GM10248 (cell line): ENCODE measurements at regions not wholly inside any gene's neighbourhood (a gene's known extent, or its start where the extent isn't known, plus 50 kb on each side); places are given as distances from the start of the nearest gene placed in this dataset.

ENCODE experiments used
- CTCF ChIA-PET: fragments of 300-600 bp; sonication (Branson Sonifier 250); formaldehyde crosslinking; extraction: SDS; loops from one replicate; lab custom pipeline; 2021; ENCODE audit warnings: antibody characterized with exemption; lab: Yijun Ruan, JAX
- POLR2A ChIA-PET: fragments of 350-650 bp; sonication (Branson Sonifier 250); formaldehyde crosslinking; extraction: SDS; loops from one replicate; lab custom pipeline; 2020; ENCODE audit warnings: antibody characterized with exemption; lab: Yijun Ruan, JAX
- DNase-seq: peaks from one replicate; pipeline ENCODE4 v3.0.0; 2012; ENCODE audit errors: extremely low spot score
- TF ChIP-seq, protein P1 (sequence below): IDR thresholded peaks from 2 replicates; pipeline ENCODE4 v1.5.1; 2012; ENCODE audit warnings: mild to moderate bottlenecking, low read depth; ENCODE audit errors: extremely low read depth, missing control alignments, control extremely low read depth

- TF ChIP-seq, protein P1, sequence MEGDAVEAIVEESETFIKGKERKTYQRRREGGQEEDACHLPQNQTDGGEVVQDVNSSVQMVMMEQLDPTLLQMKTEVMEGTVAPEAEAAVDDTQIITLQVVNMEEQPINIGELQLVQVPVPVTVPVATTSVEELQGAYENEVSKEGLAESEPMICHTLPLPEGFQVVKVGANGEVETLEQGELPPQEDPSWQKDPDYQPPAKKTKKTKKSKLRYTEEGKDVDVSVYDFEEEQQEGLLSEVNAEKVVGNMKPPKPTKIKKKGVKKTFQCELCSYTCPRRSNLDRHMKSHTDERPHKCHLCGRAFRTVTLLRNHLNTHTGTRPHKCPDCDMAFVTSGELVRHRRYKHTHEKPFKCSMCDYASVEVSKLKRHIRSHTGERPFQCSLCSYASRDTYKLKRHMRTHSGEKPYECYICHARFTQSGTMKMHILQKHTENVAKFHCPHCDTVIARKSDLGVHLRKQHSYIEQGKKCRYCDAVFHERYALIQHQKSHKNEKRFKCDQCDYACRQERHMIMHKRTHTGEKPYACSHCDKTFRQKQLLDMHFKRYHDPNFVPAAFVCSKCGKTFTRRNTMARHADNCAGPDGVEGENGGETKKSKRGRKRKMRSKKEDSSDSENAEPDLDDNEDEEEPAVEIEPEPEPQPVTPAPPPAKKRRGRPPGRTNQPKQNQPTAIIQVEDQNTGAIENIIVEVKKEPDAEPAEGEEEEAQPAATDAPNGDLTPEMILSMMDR, result no peak
- ChIA-PET POLR2A (no interaction called here), CTCF (no interaction called here)
- DNase-seq, result no peak
Observed at GRCh38 chr1:4010284-4010683, 110.2 kb upstream of the C1orf174 start.

DNA sequence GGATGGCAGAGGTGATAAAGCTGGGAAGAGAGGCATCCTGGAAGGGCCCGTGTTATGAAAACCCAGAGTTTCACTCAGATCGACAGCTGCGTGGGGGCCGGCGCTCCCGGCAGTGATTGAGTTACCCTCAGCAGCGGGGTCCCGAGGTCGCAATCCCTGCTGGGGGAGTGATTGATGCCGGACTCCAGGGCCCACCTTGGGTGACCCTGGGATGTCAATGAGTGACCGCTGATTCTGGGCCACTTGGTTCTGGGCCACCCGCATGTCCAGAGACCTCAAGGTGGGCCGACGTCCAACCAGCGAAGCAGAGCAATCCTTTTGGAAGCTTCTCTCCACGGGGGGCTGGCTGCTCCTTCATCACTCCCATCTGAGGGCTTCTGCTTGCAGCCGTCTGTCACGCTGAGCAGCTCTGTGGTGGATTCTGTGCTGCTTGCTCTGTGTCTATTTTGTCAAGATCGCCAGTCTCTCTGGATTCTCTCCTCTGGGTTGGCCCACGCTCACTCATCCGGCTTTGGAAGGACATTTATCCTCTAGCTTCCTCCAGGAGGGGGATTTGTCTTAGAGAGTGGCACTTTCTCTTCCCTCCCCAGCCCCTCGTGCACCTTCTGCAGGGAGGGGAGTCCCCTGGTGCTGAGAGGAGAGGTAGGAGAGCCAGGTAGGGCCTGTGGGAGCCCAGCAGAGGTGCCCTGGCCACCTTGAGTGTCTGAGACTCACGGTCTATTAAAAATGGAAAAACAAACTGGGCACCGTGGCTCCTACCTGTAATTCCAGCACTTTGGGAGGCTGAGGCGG is 110.9 kb upstream of the C1orf174 start:
- TF ChIP-seq, protein P1, result no peak
- CTCF ChIA-PET, result no interaction called here
- DNase-seq, result no peak

DNA sequence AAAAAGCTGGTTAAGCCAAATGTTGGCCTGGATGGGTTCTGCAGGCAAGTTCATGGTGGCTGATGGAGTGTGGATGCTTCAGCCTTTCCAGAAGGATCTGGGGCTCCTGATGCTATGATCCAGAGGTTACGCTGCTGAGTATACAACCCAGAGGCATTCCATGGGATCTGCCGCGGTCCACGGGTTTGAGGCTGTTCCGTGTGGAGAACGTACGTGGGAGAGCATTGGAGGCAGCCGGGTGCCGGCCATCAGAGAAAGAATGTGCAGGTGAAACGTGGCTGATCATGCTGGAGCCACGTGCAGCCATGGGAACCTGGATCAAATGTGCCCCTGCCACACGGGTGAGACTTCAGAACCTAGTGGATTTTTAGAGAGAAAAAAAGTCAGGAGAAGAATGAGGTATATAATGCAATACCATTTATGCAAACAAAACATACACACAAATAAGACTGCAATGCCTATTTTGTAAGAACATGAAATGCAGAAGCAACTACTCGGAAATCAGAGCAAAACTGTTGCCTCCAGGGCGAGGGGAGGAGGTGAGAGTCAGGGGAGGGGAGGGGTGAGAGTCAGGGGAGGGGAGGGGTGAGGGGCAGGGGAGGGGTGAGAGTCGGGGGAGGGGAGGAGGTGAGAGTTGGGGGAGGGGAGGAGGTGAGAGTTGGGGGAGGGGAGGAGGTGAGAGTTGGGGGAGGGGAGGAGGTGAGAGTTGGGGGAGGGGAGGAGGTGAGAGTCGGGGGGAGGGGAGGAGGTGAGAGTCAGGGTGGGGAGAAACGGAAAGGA is 116.5 kb upstream of the C1orf174 start:
- ChIA-PET CTCF (no interaction called here), POLR2A (no interaction called here)
- no peak for DNase-seq
- TF ChIP-seq, protein P1, result no peak

More for the DNA sequence above, 110.9 kb upstream of the C1orf174 start:
- POLR2A ChIA-PET, result no interaction called here

- ChIA-PET CTCF (no interaction called here), POLR2A (no interaction called here)
- DNase-seq, result no peak
- TF ChIP-seq, protein P1, result no peak
Observed at GRCh38 chr1:4017636-4018365, 117.7 kb upstream of the C1orf174 start.

DNA sequence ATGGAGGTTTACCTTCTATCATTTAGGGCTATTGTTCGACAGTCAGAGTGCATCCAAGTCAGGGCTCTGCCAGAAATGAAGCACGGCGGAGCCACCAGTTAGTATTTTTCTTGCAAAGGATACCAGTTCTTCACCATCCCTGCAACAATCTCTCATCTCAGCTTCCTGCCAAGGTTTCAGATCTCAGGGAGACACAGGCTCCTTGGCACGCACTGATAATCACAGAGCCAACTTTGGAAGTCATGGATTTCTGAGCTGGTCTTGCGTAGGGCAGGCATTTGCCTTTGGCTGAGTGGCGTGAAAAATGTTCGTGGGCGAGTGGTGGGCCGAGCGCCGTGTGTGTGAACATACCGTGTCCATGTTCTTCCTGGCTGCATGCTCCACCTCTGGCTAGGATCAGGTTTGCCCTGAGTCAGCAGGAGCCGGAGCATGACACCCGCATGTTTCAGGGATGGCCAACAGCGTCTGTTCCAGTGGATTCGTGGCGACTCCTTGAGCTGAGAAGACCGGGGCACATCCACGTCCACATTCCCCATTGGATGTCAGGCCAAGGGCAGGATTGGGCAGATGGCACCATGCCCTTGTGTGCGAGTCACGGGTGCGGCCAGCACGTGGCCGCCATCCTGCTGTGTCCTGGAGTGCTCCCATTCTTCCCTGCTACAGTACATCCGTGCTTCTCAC is 118.5 kb upstream of the C1orf174 start:
- ChIA-PET CTCF (no interaction called here), POLR2A (no interaction called here)
- no peak for DNase-seq
- TF ChIP-seq, protein P1, result no peak

DNA sequence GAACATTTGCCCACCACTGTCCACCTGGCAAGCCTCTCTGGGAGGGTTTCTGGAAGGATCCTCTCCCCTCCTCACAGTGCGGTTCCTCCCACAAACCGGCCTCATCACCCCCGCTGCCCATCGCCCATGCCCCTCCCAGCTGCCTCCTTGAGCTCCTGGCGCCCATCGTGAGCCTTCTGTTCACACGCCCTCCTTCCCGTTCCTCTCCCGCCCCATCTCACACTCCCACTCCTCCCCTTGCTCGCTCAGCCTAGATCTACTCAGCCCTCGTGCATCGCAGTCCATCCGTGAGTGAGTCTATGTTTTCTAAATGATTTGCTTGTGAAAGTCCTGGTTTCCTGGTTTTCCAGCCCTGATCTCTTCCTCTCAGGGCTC is 119.1 kb upstream of the C1orf174 start:
- ChIA-PET CTCF (no interaction called here), POLR2A (no interaction called here)
- no peak for DNase-seq
- TF ChIP-seq, protein P1, result no peak
